Hepatocyte (in vitro differentiated cells): ENCODE measurements at regions not wholly inside any gene's neighbourhood (a gene's known extent, or its start where the extent isn't known, plus 50 kb on each side); places are given as distances from the start of the nearest gene placed in this dataset.

Experiments
- EZH2 ChIP-seq: fragments of 200-600 bp; sonication (generic); IDR thresholded peaks from 2 replicates; pipeline ENCODE4 v1.6.1; 2016; ENCODE audit warnings: antibody characterized with exemption, mild to moderate bottlenecking, borderline replicate concordance
- EZH2phosphoT487 ChIP-seq: fragments of 200-600 bp; sonication (generic); IDR thresholded peaks from one replicate; pipeline ENCODE4 v1.6.1; 2018; ENCODE audit warnings: antibody characterized with exemption, mild to moderate bottlenecking, low read depth, moderate library complexity; ENCODE audit not compliant: unreplicated experiment, severe bottlenecking
- TF ChIP-seq, protein P1 (sequence below): fragments of 200-600 bp; sonication (generic); IDR thresholded peaks from 2 replicates; pipeline ENCODE4 v1.5.1; 2016; ENCODE audit warnings: antibody characterized with exemption, mild to moderate bottlenecking; ENCODE audit not compliant: poor library complexity

DNA sequence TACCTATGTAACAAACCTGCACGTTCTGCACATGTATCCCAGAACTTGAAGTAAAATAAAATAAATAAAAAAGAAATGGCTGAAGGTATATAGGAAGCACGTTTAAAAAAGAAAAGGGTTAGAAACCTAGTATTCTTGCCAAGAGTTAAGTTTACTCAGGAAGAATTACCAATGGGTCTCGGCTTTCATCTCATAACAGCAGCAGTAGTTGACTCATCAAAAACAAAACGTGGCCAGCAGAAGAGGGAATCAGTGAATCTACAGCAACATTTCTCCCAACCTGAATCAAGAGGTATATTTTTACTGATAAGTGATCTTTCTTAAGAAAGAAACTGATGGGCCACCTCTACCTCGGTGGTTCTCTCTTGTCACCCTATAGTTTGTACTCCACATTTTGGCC lies 340.3 kb downstream of the BRINP2 start:
- TF ChIP-seq, protein P1, sequence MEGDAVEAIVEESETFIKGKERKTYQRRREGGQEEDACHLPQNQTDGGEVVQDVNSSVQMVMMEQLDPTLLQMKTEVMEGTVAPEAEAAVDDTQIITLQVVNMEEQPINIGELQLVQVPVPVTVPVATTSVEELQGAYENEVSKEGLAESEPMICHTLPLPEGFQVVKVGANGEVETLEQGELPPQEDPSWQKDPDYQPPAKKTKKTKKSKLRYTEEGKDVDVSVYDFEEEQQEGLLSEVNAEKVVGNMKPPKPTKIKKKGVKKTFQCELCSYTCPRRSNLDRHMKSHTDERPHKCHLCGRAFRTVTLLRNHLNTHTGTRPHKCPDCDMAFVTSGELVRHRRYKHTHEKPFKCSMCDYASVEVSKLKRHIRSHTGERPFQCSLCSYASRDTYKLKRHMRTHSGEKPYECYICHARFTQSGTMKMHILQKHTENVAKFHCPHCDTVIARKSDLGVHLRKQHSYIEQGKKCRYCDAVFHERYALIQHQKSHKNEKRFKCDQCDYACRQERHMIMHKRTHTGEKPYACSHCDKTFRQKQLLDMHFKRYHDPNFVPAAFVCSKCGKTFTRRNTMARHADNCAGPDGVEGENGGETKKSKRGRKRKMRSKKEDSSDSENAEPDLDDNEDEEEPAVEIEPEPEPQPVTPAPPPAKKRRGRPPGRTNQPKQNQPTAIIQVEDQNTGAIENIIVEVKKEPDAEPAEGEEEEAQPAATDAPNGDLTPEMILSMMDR, result no peak
- TF ChIP-seq EZH2 (no peak), EZH2phosphoT487 (no peak)
